GM18505 (cell line): ENCODE measurements at regions not wholly inside any gene's neighbourhood (a gene's known extent, or its start where the extent isn't known, plus 50 kb on each side); places are given as distances from the start of the nearest gene placed in this dataset.

ENCODE experiments used
- ATAC-seq: cut with Tn5 transposase; IDR thresholded peaks from one replicate; pipeline ENCODE4 v1.9.1; 2021; ENCODE audit not compliant: unreplicated experiment
- POLR2A ChIP-seq: IDR thresholded peaks from 4 replicates; pipeline ENCODE4 v1.6.1; 2011; ENCODE audit warnings: borderline replicate concordance; ENCODE audit not compliant: insufficient read depth, insufficient read length; ENCODE audit errors: extremely low read depth

DNA sequence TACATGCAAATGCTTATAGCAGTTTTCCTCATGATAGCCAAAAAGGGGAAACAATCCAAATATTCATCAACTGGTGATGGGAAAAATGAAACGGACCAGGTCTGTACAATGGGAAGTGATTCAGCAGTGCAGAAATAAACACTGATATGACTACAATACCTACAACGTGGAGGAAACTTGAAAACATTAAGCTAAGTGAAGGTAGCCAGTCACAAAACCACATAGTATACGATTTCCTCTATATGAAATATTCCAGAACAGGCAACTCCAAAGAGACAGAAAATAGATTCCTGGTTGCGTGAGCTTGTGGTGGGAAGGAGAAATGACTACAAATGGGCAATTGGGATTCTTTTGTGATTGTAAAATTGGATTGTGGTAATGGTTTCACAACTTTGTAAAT lies 263.1 kb upstream of the PITRM1 start:
- no peak for TF ChIP-seq POLR2A
- ATAC-seq: no peak

DNA sequence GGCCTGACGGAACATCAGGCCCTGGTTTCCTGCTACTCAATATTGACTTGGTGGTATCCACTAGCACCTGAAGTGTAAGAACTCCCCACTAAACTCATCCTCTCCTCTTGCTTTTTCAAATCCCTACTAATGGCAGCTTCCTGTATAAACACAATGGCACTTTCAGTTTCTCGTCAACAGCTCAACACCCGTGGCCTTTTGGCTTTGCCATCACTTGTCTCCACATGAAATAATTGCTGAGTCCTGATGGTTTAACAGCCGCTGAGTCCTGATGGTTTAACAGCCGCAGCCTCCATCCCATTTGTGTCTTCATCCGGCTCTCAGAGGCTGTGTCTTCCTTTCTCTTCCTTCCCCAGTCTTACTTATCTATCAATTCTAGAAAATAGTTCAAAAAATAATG lies 261.4 kb upstream of the PITRM1 start:
- no peak for ATAC-seq
- no peak for TF ChIP-seq POLR2A

DNA sequence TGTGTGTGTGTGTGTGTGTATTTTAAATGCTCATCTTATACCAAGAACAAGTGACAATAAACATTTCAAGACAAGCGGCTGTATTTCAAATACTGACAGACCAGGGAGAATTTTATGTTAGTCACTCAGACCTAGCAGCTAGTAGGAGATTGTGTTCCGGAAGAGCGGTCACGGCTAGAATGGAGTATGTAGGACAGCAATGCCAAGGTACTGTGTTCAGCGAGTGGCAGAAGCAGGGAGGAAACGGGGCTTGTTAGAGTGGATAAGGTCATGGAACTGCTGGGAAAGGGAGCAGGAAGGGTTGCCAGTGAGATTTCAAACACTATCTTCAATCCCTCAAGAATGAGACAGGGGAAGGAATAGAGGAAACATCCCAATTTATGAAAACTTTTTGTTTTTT lies 260.5 kb upstream of the PITRM1 start:
- no peak for ATAC-seq
- TF ChIP-seq POLR2A: no peak

DNA sequence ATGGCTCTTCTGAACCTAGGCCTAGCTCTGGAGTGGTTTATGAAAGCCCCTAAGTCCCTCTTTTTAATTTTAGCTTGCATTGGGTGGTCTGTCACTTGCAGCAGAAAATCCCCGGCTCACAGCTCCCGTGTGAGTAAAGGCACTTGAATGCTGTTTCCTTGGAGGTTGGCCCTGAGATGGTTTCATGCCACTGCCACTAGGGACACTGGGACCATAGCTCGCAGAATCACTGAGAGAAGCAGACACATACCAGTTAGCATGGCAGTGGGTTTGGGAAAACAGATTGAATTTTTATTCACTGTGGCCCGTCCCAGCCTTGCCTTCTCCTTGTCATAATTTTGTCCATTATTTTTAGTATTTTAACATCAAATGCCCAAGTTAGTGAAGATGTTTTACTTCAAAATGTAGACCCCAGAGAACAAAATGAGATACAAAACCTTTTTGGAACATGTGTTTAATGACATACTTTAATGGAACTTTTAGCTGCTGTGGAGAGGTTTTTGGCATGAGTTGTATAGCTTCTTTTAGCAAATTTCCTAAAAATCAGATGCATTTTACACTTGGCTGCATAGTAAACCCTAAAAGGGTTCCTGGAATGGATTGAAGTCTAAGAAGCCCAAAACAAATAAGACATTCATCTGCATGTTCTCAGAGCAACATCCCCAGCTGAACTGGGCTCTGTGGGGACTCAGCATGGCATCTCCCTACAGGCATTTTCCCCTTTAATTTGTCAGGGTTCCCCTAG lies 259.7 kb upstream of the PITRM1 start:
- TF ChIP-seq POLR2A: no peak
- ATAC-seq: no peak

DNA sequence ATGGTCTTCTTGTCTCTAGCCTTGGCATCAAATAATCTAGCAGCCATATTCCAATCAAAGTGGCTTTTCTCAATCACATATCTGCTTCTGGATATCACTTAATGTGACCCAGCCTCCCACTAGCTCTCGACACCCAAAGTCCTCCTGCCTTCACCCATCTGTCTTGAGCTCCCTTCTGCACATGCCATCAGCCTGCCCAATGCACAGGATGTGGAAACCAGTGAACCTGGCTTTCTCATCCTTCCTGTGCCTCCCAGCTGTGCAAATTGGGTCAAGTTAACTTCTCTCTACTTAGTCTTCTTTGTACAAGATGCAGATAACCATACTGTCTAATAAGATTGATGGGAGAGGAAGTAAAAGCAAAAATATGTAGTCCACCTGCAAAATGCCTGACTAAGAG lies 257.9 kb upstream of the PITRM1 start:
- no peak for ATAC-seq
- TF ChIP-seq POLR2A: no peak

DNA sequence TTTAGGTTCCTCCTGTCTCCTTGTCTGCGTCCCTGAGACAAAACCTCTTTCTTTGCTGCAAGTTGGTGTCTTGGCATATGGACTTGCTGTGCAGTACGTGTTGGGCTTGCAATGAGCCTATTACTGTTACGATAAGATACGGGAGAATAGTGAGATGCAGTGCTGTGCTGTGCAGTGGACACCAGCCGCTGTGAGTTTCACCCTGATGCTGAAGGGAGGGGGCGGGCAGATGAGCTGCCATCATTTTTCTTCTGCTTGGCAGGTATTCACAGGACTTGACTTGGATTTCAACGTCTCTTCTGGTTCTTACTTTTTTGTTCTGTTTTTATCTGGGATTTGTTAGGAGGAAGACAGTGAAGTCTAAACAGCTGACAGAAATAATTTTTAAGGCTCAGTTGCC lies 257.1 kb upstream of the PITRM1 start:
- no peak for ATAC-seq
- TF ChIP-seq POLR2A: no peak

DNA sequence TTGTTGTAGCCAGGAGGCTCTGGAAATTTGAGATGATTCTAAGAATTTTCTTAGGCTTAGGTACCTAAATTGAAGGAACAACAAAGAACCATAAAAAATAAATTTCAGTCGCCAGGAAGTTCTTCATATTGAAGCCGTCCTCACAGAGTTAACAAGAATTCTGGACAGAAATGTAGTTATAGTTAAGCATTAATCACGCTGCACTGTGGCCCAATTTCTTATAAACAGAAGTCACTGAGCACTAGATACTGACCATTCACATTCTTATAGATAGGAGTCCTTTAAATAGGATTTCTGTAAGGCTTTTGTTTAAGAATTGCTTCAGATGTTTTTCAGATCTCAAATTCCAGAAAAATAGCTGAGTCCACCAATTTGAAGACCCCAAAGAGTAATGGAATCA lies 256.2 kb upstream of the PITRM1 start:
- TF ChIP-seq POLR2A: no peak

DNA sequence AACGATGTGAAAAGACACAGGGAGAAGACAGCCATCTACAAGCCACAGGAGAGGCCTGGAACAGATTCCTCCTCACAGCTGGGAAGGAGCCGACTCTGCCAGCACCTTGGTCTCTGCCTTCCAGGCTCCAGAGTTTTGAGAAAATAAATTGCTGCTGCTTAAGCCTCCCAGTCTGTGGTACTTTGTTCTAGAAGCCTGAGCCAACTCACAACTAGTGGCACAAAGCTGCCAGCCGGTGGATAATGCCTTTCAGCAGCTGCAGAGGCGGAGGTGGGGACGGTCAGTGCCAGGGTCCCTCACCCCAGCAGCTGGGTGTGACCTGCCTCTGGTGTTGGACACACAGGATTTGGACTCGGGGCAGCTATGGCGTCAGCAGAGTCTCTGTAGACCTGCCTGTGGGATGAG lies 255.4 kb upstream of the PITRM1 start:
- TF ChIP-seq POLR2A: no peak

More for the DNA sequence above, 256.2 kb upstream of the PITRM1 start:
- ATAC-seq: no peak

DNA sequence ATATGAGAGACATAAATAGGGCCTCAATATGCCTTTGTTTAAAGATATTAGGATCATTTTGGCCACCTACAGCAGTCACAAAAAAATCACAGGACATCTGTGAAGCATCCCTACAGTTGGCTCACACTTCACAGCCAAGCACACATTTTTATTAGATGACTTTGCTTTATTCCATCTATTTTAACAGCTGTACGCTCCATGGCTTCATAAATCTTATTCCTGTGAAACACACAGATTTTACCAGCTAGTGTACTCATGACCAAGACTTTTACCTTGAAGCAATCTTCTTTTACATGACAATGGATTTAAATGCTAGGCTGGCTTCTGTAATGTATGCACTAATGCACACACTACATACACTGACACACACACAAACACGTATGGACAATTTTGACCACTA lies 254.8 kb upstream of the PITRM1 start:
- TF ChIP-seq POLR2A: no peak
- no peak for ATAC-seq

More for the DNA sequence above, 255.4 kb upstream of the PITRM1 start:
- no peak for ATAC-seq

DNA sequence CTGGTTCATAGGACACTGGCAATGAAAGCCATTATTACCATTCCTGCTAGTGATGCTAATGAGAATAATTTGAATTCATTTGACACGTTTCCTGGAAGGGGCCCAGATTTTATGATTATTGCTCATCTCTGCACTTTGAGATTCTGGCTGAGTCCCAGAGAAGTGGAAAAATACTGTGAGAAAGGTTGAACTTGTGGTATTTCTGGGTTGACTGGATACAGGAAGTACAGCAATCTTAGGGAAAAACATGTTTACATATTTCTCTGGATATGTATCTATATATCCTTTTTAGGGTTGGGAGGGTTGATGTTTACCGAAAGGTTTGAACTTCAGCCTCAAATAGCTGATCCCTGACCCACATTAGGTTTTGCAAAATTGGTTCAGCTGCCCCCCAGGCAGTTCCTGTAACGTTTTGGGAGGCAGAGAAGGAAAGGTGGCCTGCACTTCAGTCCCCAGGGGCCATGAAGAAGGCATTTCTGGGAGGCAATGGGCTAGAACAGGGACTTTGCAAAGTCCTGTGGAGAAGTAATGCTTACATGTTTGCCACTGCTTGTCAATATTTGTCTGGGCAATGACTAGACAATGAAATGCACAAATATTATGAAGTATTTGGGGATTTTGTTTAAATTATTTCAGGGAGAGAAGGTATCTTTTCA lies 253.7 kb upstream of the PITRM1 start:
- no peak for ATAC-seq

DNA sequence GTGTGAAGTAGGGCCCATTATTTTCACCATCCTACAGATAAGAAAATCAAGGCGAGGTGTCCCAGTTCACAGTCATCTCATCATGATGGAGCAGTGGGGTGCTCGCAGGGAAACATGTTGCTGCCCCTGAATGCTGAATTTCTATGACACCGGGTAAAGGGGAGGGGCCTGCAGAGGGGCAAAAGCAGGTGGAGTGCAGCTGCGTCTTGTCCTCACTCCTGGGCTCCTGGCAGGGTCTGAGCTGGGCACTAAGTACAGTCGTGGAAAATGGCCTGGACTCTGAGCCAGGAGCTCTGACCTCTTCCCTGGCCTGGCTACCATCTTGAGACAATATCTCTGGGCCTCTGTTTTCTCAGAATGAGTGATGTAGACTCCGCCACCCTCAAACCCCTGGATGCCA lies 253.1 kb upstream of the PITRM1 start:
- no peak for TF ChIP-seq POLR2A
- ATAC-seq: no peak

More for the DNA sequence above, 253.7 kb upstream of the PITRM1 start:
- no peak for TF ChIP-seq POLR2A

DNA sequence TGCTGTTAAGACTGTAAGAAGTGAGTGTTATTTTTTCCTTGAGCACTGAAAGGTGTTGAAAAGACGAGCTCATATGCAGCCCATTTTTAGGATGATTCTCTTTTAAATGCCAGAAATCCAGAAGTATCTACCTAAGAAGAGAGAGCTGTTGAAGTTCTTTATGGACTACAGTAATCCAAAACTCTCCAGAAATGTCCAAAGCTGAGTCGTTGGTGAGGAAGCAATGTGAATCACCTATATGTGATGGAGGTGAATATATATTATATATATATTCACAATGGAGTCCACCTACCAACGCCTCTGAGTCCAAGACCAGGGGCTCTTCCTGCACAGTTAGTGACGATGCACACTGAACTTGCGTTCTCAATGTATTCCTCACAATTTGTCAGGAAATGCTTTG lies 252.7 kb upstream of the PITRM1 start:
- ATAC-seq: no peak
- no peak for TF ChIP-seq POLR2A

DNA sequence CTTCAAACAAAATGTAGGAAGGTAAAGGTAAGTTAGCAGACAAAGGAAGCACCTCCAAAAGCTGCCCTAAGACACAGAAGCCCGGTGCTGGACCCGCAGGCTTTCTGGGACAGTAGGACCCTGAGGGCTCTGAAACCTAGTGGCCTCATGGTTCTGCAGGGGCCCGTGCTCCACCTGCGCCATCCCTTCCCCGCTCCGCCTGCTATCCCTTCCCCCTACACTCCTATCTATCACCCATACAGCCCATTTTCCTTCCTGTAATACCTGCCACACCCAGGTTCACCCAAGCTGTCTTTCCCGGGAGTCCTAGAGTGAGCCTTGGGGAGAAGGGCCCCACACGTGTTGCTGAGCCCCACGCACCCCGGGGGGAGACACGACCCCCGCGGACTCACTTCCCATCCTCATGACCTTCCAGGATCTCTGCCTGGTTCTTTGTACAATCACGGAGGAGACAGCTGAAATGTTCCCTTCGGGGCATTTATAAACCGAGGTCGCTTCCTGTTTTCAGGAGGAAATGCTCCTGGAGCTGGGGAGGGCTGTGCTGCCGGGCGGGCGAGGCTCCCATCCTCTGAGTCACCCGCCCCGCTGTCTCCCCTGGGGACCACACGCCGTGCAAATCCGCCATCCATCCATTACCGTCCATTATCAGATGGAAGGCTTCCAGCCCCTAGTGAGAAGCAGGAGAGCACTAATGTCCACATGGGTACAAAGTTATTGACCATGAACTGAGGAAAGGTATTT lies 251.7 kb upstream of the PITRM1 start:
- ATAC-seq: no peak
- TF ChIP-seq POLR2A: no peak

DNA sequence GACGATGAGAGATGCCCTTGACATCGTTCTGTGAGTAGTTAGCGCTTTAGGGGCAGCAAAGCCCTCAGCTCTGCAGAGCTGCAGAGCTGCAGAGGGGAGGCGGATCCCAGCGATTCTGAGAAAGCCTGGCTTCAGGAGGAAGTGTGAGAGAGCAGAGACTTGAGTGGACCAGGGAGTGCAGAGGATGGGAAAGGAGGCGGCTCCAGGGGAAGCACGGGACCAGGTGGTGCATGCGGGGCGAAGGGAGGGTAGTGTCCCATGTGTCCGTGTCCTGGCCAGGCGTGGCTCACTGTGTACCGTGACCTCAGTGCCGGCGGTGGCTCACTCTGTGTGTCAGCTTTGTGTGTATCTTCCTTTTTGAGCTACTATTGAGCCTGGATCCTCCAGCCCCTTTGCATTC lies 250.8 kb upstream of the PITRM1 start:
- TF ChIP-seq POLR2A: no peak
- no peak for ATAC-seq
